SK-N-DZ (cell line): ENCODE measurements at regions not wholly inside any gene's neighbourhood (a gene's known extent, or its start where the extent isn't known, plus 50 kb on each side); places are given as distances from the start of the nearest gene placed in this dataset.

Source experiments
- DNase-seq: peaks from one replicate; pipeline ENCODE4 v3.0.0-alpha.2; 2015; ENCODE audit warnings: low spot score

DNA sequence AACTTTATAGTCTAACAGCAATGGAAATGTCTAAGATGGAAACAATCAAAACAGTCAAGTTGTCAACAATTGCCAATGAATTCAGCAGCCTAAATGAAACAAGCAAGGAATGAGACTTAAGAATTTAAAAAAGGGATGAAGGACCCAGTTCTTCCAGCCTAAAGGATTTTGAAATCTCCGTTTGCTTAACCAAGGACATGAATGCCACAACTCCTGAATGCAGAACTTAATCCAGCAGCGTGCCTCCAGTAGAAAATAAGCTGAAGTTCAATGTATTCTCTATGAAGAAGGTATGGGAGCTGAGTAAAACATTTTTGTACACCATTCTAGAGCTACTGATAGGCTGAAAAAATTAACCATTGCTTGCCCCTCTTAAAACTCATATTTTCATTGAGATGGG, 411.3 kb downstream of the ARHGEF28 start:
- DNase-seq: no peak

DNA sequence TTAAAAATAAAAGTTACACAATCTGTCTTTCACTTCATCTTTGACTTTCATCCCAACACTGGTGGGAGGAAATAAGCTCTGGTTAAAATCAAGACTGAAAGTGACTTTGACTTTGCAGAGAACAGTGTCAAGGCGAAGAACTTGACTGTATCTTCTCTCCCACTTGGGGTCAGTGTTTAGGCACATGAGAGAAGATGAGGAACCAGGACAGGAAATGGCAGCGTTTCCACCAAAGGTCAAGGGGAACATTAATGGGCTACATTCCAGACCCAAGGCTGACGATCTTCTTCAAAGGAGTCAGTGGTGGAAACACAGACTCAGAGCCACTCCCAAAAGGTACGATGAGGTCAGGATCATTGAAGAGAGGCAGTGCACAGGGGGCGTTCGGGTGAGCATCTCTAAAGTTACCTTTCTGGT, 409.5 kb downstream of the ARHGEF28 start:
- DNase-seq: peak; percentile 66

DNA sequence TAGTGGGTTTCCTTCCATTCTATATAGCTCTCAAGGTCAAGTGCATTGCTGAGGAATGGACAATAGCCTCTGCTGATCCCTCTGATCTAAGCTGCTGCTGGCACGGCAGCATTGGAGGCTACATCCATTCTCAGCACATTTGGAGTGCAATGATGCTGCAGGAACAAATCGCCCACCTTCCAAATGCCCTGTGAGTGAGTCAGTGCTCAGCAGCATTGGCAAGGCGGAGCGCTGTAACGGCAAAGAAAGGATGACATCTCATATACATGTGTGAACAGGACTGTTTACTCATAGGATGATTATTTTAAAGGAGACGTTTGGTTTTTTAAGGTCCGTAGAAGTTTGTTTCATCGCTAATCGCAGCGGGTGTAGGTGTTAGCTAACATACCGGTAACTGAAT, 408.7 kb downstream of the ARHGEF28 start:
- DNase-seq: no peak

DNA sequence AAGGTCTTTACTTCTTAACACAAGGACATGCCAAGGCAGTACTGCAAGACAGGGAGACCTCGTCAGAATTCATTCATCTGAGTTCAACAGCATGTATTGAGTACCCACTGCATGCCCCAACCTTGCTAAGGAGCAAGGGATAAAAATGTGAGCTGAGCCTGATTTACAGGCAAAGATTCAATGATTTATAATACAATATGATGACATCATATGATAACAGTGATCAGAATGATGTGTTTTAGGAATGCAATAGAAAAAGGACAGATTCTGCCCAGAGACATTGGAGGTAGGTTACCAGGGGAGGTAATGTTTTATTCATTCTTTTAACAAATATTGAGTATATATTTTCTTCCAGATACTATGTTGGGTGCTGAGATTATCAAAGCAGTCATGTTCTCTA, 406.6 kb downstream of the ARHGEF28 start:
- no peak for DNase-seq

DNA sequence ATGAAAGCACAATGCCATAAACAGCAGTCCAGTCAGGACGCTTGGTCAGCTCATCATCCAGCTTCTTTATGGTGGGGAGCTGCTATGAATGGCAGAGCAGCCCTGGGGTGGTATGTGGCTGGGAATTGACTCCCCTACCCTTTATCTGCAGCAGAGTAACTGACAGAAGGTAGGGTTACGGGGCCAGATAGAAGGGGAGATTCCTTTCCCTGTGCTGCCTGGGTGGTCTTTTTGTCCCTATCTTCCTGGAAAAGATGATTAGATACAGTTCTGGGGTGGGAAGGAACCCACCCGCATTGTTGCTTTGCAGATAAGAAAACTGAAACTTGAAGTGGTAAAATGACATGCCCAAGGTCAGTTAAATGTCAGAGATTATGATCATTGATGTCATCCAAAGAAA, 405.5 kb downstream of the ARHGEF28 start:
- no peak for DNase-seq

DNA sequence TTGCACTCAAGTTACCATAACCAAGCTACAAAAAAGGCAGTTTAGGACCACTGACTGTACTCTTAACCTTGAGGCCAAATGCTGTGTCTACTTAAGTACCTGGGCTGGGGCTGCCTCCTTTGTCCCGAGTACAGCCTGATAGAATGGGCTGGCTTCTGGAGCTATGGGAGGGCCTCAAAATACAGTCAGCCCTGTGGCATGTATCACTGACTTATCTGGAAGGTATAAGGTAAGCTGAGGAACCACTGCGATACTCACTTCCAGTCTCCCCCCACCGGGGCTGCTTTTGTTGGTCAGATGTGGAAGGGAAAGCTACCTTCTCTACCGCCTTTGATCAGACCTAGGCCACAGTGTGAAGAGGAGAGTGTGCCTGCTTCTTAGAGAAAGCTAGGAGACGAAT, 404.8 kb downstream of the ARHGEF28 start:
- DNase-seq: no peak

DNA sequence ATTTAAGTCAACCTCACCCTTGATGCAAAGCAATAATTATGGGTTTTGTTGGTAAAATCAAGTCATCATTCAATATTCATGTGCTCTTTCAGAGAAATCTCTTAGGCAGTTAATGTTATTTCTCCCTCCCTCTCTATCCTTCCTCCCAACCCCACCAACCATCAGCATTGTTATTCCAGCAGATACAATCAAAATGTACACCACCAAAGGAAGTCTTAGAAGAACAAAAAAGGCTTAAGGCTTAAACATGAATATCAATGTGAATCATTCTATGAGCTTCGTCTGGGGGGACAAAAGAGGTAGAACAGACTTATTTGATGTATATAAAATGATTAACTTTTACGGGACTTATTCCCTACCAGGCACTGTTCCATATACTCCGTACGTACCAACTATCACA, 404.4 kb downstream of the ARHGEF28 start:
- DNase-seq: no peak

DNA sequence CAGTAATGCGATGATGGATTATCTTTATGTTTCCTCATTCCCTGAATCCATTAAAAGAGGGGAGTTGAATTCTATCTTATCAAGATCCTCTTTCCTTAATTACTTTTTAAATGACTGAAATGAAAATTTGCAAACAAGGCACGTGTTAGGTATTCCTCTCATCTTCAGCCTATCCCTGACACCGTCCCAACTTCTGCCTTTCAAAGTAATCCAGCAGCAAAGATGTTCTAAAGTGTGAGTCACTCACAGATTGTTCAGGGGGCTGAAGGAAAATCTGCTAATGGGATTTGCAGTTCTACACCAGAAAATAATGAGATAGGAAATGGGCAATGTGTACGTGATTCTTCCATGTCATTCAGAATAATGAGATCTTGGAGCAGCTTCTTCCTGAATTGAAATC, 403.0 kb downstream of the ARHGEF28 start:
- no peak for DNase-seq

DNA sequence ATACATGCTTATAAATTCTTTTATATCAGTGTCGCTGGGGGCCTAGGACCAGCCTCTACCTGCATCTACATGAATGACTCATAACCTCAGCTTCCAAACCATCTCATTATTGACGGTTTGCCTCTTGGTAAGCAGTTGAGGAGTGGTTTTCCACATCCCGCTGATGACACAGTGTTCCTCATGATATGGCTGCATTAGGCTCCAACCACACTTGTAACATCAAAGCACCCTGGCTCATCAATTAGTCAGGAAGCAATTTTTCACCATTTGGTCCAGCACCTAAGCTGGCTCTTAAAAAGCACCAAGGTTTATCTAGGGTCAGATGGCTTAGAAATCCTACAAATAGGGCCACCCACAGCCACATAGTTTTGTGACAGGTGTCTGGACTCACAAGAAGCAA, 402.4 kb downstream of the ARHGEF28 start:
- no peak for DNase-seq

DNA sequence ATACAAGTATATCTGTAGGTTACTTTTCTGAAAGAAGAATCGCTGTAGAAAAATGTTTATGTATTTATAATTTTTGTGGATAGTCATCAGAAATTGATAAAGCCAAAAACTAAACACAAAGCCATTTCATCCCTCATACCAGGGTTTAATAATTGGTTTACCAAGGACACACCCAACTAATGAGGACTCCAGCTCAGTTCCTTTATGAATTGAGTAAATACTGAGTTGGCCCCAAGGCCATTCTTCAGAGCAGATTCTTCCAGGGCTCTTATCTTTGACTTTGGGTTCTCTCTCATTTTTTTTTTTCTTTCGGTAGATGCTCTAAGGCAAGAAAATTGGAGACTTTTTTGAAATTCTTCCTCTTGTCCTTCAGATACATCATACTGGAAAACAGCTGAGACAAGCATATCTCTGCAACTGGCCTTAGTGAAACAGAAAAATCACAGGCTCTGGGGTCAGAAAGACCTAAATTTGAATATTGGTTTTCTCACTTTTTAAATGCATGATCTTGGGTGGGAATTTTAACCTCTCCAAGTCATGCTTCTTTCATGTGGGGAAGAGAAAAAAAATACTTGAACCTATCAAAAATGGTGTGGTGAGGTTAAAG, 401.8 kb downstream of the ARHGEF28 start:
- DNase-seq: no peak

DNA sequence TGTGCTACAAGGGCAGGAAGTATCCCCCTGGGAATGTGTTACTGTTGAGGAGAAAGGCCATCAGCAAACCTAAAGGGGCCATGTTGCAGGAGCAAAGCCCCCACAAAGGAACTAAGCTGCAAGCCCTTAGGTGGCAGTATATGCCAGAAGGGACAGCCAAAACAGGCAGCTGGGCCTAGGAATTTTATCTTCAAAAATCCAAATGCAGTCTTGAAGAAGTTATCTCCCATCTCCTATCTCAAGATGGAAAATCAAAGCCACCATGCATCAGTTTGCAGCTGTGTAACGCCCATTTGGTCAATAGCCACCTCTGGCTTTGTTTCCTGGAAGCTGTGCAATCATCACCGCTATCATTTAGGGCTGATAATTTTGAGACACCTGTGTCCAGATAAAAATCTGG, 400.3 kb downstream of the ARHGEF28 start:
- peak; percentile 61 for DNase-seq

DNA sequence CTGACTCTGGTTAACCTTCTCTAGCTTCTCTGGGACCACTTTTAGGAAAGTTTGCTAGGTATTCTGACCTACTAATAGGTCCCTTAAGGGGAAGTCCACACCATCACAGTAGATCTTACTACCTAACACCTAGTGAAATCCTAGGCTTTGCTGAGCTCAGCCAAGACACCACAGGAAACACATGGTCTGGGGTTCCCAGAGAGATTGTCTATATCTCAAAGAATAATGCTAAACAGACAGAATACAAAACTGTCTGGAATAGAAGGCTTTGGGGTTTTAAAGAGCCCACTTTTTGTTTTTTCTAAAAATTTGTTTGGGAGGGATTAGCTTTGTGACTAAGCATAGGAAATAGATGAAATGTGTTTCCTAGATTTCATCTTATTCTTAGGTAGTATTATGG, 395.1 kb downstream of the ARHGEF28 start:
- no peak for DNase-seq

DNA sequence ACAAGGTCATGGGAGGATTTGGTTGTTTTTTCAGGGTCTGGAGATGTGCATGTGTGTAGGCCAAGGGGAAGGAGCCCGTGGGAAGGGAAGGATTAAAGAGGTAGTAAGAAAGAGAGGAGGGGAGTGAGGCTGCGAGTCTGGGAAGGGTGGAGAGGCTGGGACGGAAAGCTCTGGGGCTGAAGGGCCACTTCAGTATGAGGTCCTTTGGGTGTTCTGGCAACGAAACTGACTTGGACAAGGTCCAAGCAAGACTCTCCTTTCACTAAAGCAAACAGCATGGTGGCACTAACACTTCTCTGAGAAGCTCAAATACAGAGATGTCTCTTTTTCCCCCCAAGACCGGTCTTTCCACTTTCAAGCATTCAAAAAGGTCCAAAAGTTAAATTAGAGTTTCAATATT, 394.5 kb downstream of the ARHGEF28 start:
- no peak for DNase-seq

DNA sequence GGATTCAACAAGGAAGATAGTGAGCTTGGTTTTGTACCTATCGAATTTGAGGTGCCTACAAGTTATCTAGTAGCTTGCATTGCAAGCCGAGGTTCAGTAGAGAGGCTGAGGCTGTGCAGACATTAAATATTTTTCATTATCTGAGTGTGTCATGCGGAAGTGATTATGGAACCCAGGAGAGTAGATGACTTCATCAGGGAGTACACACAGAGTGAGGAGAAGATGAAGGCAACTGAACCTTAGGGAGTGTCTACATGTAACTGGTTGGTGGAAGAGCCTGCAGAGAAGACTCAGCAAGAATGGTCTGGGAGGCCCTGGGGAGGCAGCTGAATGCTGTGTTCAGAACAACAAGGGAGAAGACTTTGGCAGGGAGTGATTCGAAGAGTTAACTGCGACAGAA, 393.9 kb downstream of the ARHGEF28 start:
- DNase-seq: no peak

DNA sequence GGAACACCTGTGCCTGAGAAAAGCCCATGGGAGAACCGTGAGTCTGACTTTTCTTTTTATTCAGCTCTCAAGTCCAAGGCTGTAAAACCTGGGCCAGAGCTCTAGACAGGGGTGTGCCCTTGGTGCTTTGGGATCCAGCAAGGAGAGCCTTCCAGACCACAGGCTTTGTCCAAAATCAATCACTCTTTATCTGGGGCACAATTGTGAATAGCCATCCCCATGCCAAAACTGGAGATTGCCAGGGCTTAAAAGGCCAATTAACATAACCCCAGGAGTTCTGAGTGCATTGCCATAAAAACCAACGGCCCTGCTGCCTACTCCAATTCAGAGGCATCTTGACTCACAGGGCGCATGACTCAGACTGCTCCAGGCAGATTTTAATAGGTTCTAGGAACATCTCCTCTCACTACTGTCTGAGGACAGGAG, 391.8 kb downstream of the ARHGEF28 start:
- no peak for DNase-seq

DNA sequence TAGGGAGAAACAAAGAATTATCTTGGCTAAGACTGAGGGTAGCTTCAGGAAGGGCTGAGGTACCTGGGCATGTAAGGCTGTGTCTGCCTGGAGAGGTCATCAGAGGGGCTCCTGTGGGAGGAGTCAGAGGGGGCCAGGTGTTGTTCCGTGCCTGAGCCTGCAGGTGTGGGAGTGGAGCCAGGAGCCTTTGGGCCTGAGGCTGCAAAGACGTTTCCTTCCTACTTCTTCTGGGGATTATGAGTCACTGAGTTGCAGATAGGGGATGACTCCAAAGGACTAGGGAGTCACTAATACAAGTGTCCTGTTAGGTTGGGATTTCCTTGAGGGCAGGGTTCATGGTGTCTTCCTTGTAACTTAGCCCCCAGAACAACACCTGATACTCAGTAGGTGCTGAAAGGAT, 391.1 kb downstream of the ARHGEF28 start:
- no peak for DNase-seq

DNA sequence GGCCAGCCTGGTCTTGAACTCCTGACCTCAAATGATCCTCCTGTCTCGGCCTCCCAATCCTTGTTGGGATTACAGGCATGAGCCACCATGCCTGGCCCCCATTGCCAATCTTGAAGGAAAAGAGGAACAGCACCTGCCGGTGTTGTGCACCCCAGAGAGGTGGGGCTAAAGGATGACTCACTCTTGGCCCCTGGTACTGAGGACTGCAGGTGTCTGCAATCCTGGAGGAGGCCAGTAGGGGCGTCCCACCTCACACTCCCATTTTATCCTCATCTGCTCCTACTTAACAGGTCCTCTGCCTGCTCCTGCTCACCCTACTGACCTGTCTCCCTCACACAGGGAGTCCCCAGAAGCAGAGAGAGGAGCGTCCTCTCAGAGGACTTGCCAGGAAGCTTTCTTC, 390.4 kb downstream of the ARHGEF28 start:
- no peak for DNase-seq

DNA sequence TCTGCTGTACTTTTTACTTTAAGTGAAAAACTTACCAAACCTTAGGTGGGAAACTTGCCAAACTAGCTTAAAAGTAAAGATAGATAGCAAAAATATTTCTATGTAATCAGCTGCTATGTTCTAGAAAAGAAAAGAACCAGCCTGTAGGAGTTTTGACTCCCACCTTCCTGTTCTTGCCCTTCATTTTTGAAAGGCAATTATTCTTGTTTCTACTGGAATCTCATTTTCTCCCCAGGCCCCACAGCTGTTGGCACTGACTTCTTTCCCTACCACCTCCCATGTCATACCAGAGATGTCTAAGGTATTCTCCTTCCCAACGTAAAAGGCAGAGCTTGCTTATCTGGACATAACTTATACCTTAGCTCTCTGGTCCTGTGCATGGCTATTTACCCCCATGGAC, 389.7 kb downstream of the ARHGEF28 start:
- no peak for DNase-seq

DNA sequence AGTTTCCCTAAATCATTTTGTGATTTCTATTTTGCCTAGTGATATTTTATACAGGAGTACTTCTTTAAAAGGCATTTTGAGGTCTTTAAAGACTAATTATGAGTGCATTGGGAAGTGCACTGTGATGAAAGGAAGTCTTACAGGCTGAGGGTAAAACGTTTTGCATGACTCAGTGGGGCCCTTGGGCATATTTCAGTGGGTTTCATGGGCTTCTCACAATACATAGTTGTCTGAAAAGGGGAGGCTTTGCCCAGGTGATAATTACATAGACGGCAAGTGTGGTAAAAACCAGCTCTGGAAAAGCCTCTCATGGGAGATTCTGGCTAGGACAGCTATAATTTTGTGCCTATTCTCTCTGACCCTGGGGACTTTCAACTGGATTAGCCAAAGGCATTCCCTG, 387.2 kb downstream of the ARHGEF28 start:
- no peak for DNase-seq

DNA sequence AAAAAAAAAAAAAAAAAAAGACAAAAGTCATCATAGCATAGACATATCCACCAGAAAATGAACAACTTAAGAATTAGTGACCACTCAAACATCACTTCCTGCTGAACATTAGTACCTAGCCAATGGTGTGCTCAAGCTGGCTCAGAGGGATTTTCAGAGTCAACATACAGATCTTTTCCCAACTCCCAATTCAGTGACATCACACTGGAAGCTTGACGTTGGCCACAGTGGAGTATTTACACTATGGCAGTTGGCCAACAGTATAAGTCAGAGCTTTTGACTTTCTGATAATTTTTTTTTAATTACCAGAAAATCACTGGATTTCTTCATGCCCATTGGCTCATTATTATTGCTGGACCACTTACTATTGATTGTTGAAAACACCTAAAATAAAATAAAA, 383.5 kb downstream of the ARHGEF28 start:
- DNase-seq: no peak

DNA sequence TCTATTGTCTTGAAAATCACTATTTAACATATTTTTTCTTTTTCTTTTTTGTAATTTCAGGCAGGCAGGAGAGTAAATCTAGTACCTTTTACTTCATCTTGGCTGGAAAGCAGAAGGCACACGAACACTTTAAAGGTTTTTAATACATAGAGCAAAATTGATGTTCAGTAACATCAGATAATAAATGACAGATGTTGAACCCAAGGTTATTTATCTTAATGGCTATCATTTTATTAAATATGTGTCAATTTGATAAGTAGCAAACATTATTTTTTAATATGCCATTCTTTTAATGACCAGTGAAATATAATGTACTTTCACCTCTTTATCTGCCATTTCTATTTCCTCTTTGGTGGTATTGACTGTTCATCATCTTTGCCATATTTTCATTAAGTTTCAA, 381.2 kb downstream of the ARHGEF28 start:
- no peak for DNase-seq

DNA sequence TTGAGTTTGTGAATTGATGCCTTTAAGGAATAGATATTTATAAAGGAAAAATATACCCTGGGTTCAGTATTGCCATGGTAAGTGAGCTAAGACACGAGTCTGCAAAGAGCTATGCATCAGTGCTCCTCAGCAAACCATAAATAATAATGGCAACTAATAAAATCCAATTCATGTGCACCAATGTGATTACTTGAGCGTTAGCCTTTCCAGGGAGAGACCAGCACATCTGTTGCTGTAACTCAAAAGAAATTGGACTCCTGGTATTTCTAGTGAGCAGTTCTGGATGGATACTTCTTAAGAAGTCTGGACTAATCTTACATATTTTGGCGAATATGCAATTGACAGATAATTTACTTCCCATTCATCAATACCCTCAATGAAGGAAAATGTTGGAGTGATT, 373.3 kb downstream of the ARHGEF28 start:
- no peak for DNase-seq

DNA sequence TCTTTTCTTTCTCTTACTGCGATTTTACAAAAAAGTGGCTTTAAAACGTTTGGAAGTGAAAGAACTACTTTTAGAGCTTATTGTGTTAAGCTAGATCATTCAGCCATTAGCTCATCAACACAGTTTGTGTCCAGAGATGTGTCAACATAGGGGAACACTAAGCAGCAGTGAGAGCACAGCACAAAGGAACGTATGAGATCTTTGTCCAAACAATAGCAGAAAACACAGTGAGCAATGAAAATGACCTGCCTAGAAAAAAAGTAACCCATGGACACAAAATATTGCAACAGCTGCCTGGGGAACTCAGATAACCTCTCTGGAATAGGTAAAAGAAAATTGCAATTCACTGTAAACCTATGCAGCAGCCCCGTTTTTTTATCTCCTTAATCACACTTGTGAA, 372.5 kb downstream of the ARHGEF28 start:
- no peak for DNase-seq

DNA sequence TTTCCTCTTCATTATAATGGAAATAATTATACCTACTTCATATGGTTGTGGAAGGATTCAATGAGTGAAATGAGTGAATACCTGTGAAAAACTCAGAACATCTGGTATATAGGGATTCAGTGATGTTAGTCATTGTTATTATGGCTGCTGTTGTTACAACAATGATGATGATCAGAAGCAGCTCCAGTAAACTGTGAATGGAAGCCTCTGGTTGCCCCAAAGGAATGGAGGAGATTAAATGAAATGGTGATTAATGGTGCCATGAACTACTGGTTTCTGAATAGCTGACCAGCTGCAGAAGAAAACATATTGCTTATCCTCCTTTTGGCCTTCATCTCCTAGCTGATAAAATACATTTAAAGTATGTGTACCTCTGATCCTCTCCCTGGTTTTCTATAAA, 372.0 kb downstream of the ARHGEF28 start:
- no peak for DNase-seq
